Coronary artery (tissue), 2 donors: ENCODE measurements at regions not wholly inside any gene's neighbourhood (a gene's known extent, or its start where the extent isn't known, plus 50 kb on each side); places are given as distances from the start of the nearest gene placed in this dataset.
"Not testable (repeated sequence)": the region's sequence is repeated elsewhere in the genome, so short reads cannot be mapped to it uniquely, and the experiment has no call there.

Source experiments
- DNase-seq: peaks from one replicate; pipeline ENCODE4 v3.0.0-alpha.2; 2017; ENCODE audit warnings: low spot score
- H3K27ac ChIP-seq, 2 donors: fragments of 200-600 bp; sonication (generic); one replicate each; pipeline ENCODE4 v1.5.1; 2016 to 2019
- H3K4me3 ChIP-seq: fragments of 200-600 bp; sonication (generic); 2 replicates; pipeline ENCODE4 v1.5.1; 2016; ENCODE audit warnings: mild to moderate bottlenecking, moderate library complexity
- TF ChIP-seq, protein P1 (sequence below): fragments of 200-600 bp; sonication (generic); IDR thresholded peaks from one replicate; pipeline ENCODE4 v1.5.1; 2019; ENCODE audit warnings: antibody characterized with exemption

DNA sequence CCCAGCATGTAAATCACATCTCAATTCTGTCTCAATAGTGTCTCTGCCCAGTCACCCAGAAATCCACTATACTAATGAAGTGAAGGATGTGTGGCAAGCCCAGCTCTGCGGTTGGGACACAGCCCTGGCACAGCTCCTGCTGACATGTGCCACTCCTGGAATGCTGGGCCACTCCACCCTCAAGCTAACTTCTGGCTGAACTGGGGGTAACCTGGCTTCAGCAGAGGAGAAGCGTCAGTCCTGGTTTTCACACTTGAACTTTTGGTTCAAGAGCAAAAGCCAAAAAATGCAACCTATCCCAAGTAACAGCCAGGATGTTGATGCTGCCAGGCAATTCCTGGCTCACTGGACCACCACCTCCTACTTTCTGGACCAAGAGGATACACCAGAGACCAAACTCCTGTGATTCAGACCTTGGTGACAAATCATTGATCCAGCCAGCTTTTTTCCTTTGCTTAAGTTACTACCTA is 86.4 kb downstream of the ARRDC3 start:
- Histone ChIP-seq H3K4me3 (no peak overlapping the region), H3K27ac (peak overlapping the region; percentile 5 to 29)
- peak; percentile 89 for DNase-seq
- TF ChIP-seq, protein P1, sequence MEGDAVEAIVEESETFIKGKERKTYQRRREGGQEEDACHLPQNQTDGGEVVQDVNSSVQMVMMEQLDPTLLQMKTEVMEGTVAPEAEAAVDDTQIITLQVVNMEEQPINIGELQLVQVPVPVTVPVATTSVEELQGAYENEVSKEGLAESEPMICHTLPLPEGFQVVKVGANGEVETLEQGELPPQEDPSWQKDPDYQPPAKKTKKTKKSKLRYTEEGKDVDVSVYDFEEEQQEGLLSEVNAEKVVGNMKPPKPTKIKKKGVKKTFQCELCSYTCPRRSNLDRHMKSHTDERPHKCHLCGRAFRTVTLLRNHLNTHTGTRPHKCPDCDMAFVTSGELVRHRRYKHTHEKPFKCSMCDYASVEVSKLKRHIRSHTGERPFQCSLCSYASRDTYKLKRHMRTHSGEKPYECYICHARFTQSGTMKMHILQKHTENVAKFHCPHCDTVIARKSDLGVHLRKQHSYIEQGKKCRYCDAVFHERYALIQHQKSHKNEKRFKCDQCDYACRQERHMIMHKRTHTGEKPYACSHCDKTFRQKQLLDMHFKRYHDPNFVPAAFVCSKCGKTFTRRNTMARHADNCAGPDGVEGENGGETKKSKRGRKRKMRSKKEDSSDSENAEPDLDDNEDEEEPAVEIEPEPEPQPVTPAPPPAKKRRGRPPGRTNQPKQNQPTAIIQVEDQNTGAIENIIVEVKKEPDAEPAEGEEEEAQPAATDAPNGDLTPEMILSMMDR: no peak

DNA sequence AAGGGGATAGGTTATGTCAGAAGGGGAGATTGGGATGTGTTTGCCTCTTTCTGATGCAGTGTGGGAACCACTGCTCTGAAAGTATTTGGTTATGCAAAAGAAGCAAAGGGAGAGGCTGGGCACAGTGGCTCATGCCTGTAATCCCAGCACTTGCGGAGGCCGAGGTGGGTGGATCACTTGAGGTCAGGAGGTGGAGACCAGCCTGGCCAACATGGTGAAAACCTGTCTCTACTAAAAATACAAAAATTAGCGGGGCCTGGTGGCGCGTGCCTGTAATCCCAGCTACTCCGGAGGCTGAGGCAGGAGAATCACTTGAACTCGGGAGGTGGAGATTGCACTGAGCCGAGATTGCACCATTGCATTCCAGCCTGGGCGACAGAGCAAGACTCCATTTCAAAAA is 87.0 kb downstream of the ARRDC3 start:
- not testable (repeated sequence) for DNase-seq
- peak overlapping the region in 1 of 2 donors; percentile 5 for H3K27ac ChIP-seq

DNA sequence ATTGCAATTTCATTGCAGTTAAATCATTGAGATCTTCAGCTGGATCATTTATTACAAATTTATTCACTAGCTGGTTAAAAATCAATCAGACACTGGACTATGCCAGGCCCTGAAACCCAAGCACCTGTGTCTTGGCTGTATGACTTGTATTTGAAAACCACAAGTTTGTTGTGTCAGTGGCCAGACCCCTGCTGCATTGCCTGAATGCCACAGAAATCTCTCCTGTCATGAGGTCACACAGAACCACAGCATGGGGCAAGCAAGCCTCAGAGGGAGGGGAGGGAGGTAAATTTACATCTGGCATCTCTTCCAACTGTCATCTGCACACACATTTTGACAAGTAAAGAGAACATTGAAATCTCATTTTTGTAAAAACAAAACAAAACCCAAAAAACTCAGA is 90.0 kb downstream of the ARRDC3 start:
- TF ChIP-seq, protein P1: no peak
- Histone ChIP-seq H3K27ac (no peak overlapping the region), H3K4me3 (no peak overlapping the region)
- DNase-seq: no peak

More for the DNA sequence above, 87.0 kb downstream of the ARRDC3 start:
- H3K4me3 ChIP-seq: not testable (repeated sequence)

DNA sequence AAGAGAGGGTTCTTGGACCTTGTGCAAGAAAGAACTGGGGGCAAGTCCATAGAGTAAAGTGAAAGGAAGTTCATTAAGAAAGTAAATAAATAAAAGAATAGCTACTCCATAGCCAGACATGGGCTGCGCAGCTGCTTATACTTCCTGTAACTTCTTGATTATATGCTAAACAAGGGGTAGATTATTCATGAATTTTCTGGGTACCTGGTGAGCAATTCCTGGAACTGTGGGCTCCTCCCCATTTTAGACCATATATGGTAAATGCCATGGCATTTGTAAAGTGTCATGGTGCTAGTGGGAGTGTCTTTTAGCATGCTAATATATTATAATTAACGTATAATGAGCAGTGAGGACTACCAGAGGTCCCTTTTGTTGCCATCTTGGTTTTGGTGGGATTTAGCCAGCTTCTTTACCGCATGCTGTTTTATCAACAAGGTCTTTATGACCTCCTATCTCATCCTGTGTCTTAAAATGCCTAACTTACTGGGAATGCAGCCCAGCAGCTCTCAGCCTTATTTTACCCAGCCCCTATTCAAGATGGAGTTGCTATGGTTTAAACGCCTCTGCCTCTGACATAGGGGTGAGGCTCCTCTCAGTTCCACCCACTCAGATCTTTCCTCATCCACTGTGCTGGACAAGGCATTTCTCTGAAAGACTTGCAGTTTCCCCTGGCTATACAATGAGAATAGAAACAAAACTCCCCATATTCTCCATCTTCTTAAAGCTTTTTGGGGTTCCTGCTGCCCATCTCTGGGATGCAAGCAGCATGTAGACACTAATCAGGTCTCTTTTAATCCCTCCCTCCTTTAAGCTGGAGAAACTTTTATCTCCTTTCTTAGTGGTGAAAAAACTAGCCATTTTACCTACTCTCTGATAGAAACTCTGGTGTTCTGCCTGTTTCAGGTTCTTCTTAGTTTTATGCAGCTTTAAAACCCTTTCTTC is 91.2 kb downstream of the ARRDC3 start:
- no peak overlapping the region for H3K27ac ChIP-seq
- TF ChIP-seq, protein P1: no peak
- no peak overlapping the region for H3K4me3 ChIP-seq
- DNase-seq: no peak

DNA sequence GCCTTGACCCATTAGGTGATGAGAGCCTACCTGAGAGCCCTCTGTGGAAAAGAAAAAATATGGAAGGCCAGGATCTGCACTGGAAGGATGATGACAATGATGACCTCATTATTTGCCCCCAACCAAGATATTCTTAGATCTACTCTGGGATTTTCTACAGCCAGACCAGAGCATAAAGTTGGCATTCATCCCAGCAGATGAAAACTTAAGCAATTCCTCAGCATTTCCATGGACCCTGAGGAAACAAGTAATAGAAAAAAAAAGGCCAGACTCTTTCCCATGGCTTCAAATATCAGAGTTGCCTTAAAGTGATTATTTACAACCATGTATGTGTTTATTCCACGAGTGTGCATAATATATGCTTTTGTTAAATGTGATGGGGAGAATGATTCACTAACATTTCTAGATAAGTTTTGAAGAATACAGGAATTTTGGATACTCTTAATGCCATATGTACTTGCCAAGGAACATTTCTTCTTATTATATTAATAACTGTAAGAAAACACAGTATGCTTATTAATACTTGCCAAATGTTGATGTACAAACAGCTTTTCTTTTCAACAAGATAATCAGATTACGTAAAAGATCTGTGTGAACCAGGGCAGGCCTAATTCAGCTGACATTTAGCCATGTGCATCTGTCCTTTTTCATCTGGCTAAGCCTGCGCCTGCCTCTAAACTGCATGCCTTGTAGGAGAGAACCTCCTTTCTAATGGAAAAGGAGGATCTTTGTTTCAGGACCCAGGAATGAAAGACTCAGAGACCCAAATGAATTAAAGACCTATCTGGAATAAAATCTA is 94.8 kb downstream of the ARRDC3 start:
- Histone ChIP-seq H3K4me3 (no peak overlapping the region), H3K27ac (peak overlapping the region in 1 of 2 donors; percentile 21)
- TF ChIP-seq, protein P1: no peak
- no peak for DNase-seq

DNA sequence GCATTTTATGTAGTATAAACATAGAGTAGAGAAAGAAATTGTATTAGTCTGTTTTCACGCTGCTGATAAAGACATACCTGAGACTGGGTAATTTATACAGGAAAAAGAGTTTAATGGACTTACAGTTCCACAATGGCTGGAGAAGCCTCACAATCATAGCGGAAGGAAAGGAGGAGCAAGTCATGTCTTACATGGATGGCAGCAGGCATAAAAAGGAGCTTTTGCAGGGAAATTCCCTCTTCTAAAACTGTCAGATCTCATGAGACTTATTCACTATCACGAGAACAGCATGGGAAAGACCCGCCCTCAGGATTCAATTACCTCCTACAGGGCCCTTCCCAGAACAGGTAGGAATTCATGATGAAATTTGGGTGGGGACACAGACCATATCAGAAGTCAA is 98.1 kb downstream of the ARRDC3 start:
- not testable (repeated sequence) for H3K27ac ChIP-seq, H3K4me3 ChIP-seq, DNase-seq

DNA sequence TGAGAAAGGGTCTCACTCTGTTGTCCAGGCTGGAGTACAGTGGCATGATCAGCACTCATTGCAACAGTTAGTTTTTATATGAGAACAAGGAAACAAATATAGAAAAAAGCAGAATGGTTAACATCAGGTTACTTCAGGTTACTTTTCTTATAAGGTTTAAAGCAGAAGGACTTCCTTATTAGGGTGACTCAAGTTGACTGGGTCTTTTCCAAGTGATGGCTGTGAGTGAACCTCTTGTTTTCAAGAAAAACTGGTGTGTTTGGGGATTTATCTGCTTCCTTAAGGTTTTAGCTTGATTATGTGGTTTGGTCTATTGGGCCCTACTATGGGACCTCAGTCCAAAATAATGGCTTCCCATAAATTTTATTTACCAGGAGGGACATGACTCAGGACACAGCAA is 99.2 kb downstream of the ARRDC3 start:
- TF ChIP-seq, protein P1: no peak
- no peak for DNase-seq
- Histone ChIP-seq H3K27ac (no peak overlapping the region), H3K4me3 (no peak overlapping the region)
